OCI-LY3 (cell line): ENCODE measurements at regions not wholly inside any gene's neighbourhood (a gene's known extent, or its start where the extent isn't known, plus 50 kb on each side); places are given as distances from the start of the nearest gene placed in this dataset.

Experiments
- CTCF ChIP-seq: fragments of 200-600, 300-600 bp; sonication (generic); IDR thresholded peaks from 2 replicates; pipeline ENCODE4 v1.5.1; 2014; ENCODE audit warnings: antibody characterized with exemption, low read length, low read depth
- EZH2phosphoT487 ChIP-seq: fragments of 200-600 bp; shearing (Covaris generic); IDR thresholded peaks from 2 replicates; pipeline ENCODE4 v1.6.1; 2018; ENCODE audit warnings: antibody characterized with exemption, mixed run types, low read depth

- TF ChIP-seq CTCF (no peak), EZH2phosphoT487 (no peak)
These were observed 187.3 kb downstream of the SUCNR1 start for GRCh38 chr3:152060701-152061100.
